K562 (cell line): ENCODE measurements at regions not wholly inside any gene's neighbourhood (a gene's known extent, or its start where the extent isn't known, plus 50 kb on each side); places are given as distances from the start of the nearest gene placed in this dataset.

Source experiments
- ATAC-seq: fragments of 200-7000 bp; cut with Tn5 transposase; 3 replicates; pipeline ENCODE4 v1.9.1; 2020; ENCODE audit warnings: moderate library complexity
- BruUV-seq: library from RNA; stranded (reverse); fragments of 400-500 nt; replicated peaks from 2 replicates; lab custom pipeline; 2021; lab: Mats Ljungman, UMichigan
- CTCF ChIA-PET: fragments of 300-600 bp; formaldehyde crosslinking; extraction: SDS; loops from one replicate; lab custom pipeline; 2021; ENCODE audit warnings: low intra/inter-chr PET ratio; lab: Yijun Ruan, JAX
- POLR2A ChIA-PET: fragments of 300-600, 350-650 bp; sonication (Branson Sonifier 250); formaldehyde crosslinking; extraction: SDS; loops from one replicate; lab custom pipeline; 2021; ENCODE audit warnings: antibody characterized with exemption, inconsistent platforms; lab: Yijun Ruan, JAX
- DNase-seq, 4 experiments: peaks; one replicate each; pipeline versions ENCODE4 v3.0.0 to v3.0.0-alpha.2; 2011 to 2018; ENCODE audit warnings: low spot score in 3 of 4, mixed read lengths in 3 of 4; ENCODE audit errors: extremely low read depth in 1 of 4
- FAIRE-seq: peaks from 2 replicates; lab custom pipeline; 2011; peaks lifted over from hg19 to GRCh38; lab: Jason Lieb, UNC
- H2AFZ ChIP-seq: 2 replicates; pipeline ENCODE4 v1.6.0; 2011; ENCODE audit warnings: low read depth, low read length, control low read depth, inconsistent platforms
- H3K27ac ChIP-seq: fragments of 200-600 bp; 3 replicates; pipeline ENCODE4 v1.8.0; 2011; ENCODE audit warnings: low read depth, mild to moderate bottlenecking, control low read depth, inconsistent platforms, low read length, moderate library complexity, mixed read lengths; ENCODE audit errors: extremely low read depth
- H3K27me3 ChIP-seq, 2 experiments: fragments of 300-600 bp in 1 of 2; 2 replicates in 1 of 2; 3 replicates in 1 of 2; pipeline versions ENCODE4 v1.6.0 to v1.8.0; 2011; ENCODE audit warnings: inconsistent platforms in 2 of 2, low read length in 2 of 2, mild to moderate bottlenecking in 1 of 2, mixed read lengths in 1 of 2, moderate library complexity in 1 of 2; ENCODE audit not compliant: control insufficient read depth in 2 of 2, insufficient read depth in 2 of 2
- H3K36me3 ChIP-seq: fragments of 300-600 bp; 3 replicates; pipeline ENCODE4 v1.8.0; 2011; ENCODE audit warnings: mild to moderate bottlenecking, low read length, inconsistent platforms; ENCODE audit not compliant: control insufficient read depth, insufficient read depth
- H3K4me1 ChIP-seq, 2 experiments: fragments of 200-600 bp in 1 of 2; replicated peaks in 1 of 2; 2 replicates in 1 of 2; 3 replicates in 1 of 2; pipeline versions ENCODE4 v1.5.1 to v1.8.0; 2011; ENCODE audit warnings: inconsistent platforms in 2 of 2, low read length in 2 of 2, mild to moderate bottlenecking in 1 of 2, mixed read lengths in 1 of 2, moderate library complexity in 1 of 2; ENCODE audit not compliant: control insufficient read depth in 2 of 2, insufficient read depth in 2 of 2
- H3K4me2 ChIP-seq: 2 replicates; pipeline ENCODE4 v1.6.1; 2011; ENCODE audit warnings: low read length, control low read depth, inconsistent platforms, mixed read lengths; ENCODE audit not compliant: insufficient read depth
- H3K4me3 ChIP-seq: fragments of 200-600 bp; sonication (generic), shearing (Covaris generic); 2 replicates; pipeline ENCODE4 v1.5.1; 2016; ENCODE audit warnings: control low read depth, inconsistent platforms
- H3K79me2 ChIP-seq: fragments of 200-600 bp; 3 replicates; pipeline ENCODE4 v1.8.0; 2011; ENCODE audit warnings: low read length, inconsistent platforms; ENCODE audit not compliant: control insufficient read depth, insufficient read depth
- H3K9ac ChIP-seq, 2 experiments: 2 replicates each; pipeline versions ENCODE4 v1.6.0 to v1.6.1; 2011; ENCODE audit warnings: low read depth in 2 of 2, low read length in 2 of 2, control low read depth in 1 of 2, inconsistent platforms in 1 of 2, mild to moderate bottlenecking in 1 of 2, mixed read lengths in 1 of 2; ENCODE audit not compliant: insufficient read depth in 1 of 2
- H3K9me1 ChIP-seq: one replicate; pipeline ENCODE4 v1.6.0; 2011; ENCODE audit warnings: inconsistent platforms, mild to moderate bottlenecking, low read length, moderate library complexity; ENCODE audit not compliant: control insufficient read depth, insufficient read depth
- H3K9me3 ChIP-seq: replicated peaks from 2 replicates; pipeline ENCODE4 v1.5.1; 2011; ENCODE audit warnings: low read depth, low read length, inconsistent platforms; ENCODE audit not compliant: control insufficient read depth, insufficient read depth
- H4K20me1 ChIP-seq: replicated peaks from 2 replicates; pipeline ENCODE4 v1.6.1; 2011; ENCODE audit warnings: low read length, inconsistent platforms, mixed read lengths; ENCODE audit not compliant: control insufficient read depth, insufficient read depth
- CHD4 ChIP-seq: fragments of 200-600 bp; sonication (generic); IDR thresholded peaks from 3 replicates; pipeline ENCODE4 v1.6.1; 2012; ENCODE audit warnings: low read depth, mild to moderate bottlenecking, mixed read lengths, low read length, inconsistent platforms; ENCODE audit not compliant: insufficient read depth, insufficient replicate concordance, poor library complexity, severe bottlenecking
- FIP1L1 ChIP-seq: fragments of 200-400 bp; formaldehyde crosslinking; IDR thresholded peaks from 2 replicates; pipeline ENCODE4 v1.6.1; 2018; ENCODE audit warnings: mild to moderate bottlenecking, low read depth, low read length; ENCODE audit not compliant: poor library complexity, severe bottlenecking
- NFYB ChIP-seq: IDR thresholded peaks from 2 replicates; pipeline ENCODE4 v1.6.1; 2011; ENCODE audit warnings: mild to moderate bottlenecking, moderate library complexity; ENCODE audit not compliant: insufficient read length; ENCODE audit errors: extremely low read depth
- NR2F6 ChIP-seq: fragments of 450-650 bp; formaldehyde crosslinking; IDR thresholded peaks from 2 replicates; pipeline ENCODE4 v1.4.0; 2020; ENCODE audit warnings: mild to moderate bottlenecking
- RFX7 ChIP-seq: fragments of 250-450 bp; sonication (Bioruptor Pico); IDR thresholded peaks from 2 replicates; pipeline ENCODE4 v1.5.1; 2021; ENCODE audit warnings: mild to moderate bottlenecking
- RUNX1 ChIP-seq: sonication (generic); IDR thresholded peaks from 2 replicates; pipeline ENCODE4 v1.6.1; 2016; ENCODE audit warnings: antibody characterized with exemption, low read depth
- SRSF9 ChIP-seq: fragments of 200-400 bp; formaldehyde crosslinking; IDR thresholded peaks from 2 replicates; pipeline ENCODE4 v1.6.1; 2017; ENCODE audit warnings: low read depth, low read length, borderline replicate concordance
- TEAD2 ChIP-seq: fragments of 450-650 bp; IDR thresholded peaks from 2 replicates; pipeline ENCODE4 v1.6.1; 2016; ENCODE audit warnings: missing genetic modification characterization, control low read depth, missing compliant biosample characterization
- U2AF1 ChIP-seq: fragments of 200-400 bp; formaldehyde crosslinking; optimal IDR thresholded peaks from 2 replicates; pipeline ENCODE3; 2017; ENCODE audit warnings: mild to moderate bottlenecking, low read depth, low read length, moderate library complexity
- ZNF766 ChIP-seq: fragments of 200-800 bp; sonication (Bioruptor generic); conservative IDR thresholded peaks from 2 replicates; pipeline ENCODE4 v1.6.1; 2016; ENCODE audit warnings: missing genetic modification characterization, missing compliant biosample characterization
- ZNF785 ChIP-seq: fragments of 250-450 bp; sonication (Bioruptor Pico); IDR thresholded peaks from 2 replicates; pipeline ENCODE4 v1.4.0; 2020; ENCODE audit warnings: mild to moderate bottlenecking
- WGBS: fragments of 100-300 bp; shearing (Covaris generic); methylation state at CpG from one replicate; pipeline ENCODE4 v1.1.6; 2016; ENCODE audit warnings: low coverage, mixed read lengths; ENCODE audit not compliant: insufficient coverage; ENCODE audit errors: missing lambda C conversion rate; 5-methylcytosine and 5-hydroxymethylcytosine counted together
- in situ Hi-C: fragments of 300-500 bp; cut with MboI; formaldehyde crosslinking; loops from 4 replicates; pipeline ENCODE4 v1.15.0; 2018; ENCODE audit warnings: inconsistent platforms, mixed read lengths
- intact Hi-C: fragments of 100-400 bp; cut with micrococcal nuclease; formaldehyde crosslinking; loops from 2 replicates; pipeline ENCODE4 v1.14.2; 2022
- TF ChIP-seq, protein P1 (sequence below): fragments of 250-450 bp; sonication (Bioruptor Pico); IDR thresholded peaks from 2 replicates; pipeline ENCODE4 v1.5.0; 2021
- TF ChIP-seq, protein P2 (sequence below), 3 experiments: IDR thresholded peaks in 2 of 3; conservative IDR thresholded peaks in 1 of 3; 2 replicates each; pipeline ENCODE4 v1.5.1; 2011 to 2012; ENCODE audit warnings: low read length in 3 of 3, mild to moderate bottlenecking in 3 of 3, control low read depth in 2 of 3, improper control_type of control experiment in 1 of 3, inconsistent platforms in 1 of 3, low read depth in 1 of 3, mixed read lengths in 1 of 3, moderate library complexity in 1 of 3; ENCODE audit not compliant: insufficient read depth in 2 of 3
- TF ChIP-seq, protein P3 (sequence below): sonication (generic); formaldehyde crosslinking; IDR thresholded peaks from 2 replicates; pipeline ENCODE4 v1.8.0; 2022; ENCODE audit warnings: mild to moderate bottlenecking, missing genetic modification reagents
- TF ChIP-seq, protein P4 (sequence below), 3 experiments: fragments of 200-800 bp in 1 of 3; sonication (Bioruptor generic) in 1 of 3; sonication (generic) in 1 of 3; formaldehyde crosslinking in 1 of 3; IDR thresholded peaks; 2 replicates each; pipeline versions ENCODE4 v1.6.1 to v1.8.0; 2016 to 2022; ENCODE audit warnings: mild to moderate bottlenecking in 2 of 3, missing compliant biosample characterization in 2 of 3, missing genetic modification characterization in 2 of 3, missing genetic modification reagents in 1 of 3

DNA sequence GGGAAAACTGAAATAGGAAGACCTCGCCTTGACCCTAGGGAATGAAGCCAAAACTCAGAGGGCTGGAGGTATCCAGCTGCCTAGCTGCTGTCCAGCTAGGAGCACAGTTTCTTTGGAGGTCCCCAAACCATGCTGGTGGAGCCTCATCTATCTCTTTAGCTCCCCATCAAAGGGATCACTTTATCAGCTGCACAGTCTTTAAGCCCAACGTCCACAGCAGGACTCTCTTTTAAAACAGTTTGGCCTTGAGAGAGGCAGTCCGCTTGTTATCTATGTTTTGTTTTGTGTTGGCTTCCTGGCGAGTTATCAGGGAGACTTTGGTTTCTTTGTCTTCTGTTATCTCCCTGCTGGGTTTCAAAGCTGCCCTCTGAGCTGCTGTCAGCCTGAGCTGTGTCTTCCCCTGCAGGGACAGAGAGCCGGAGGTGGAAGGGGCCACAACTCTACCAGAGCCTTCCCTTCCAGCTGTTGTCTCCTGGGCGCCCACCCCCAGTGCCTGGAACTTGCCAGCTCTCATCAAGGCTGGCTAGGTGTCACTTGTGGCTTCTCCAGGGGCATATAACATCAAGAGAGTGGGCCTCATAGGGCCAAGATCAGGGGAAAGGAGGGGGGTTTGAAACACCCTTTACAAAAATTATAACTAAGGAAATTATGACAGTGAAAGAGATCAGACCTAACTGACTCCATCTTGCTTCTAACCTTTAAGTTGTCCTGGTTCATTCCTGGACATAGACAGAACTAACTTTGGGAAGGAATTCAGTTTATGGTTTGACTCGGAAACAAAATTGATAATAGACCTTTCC is 61.4 kb upstream of the C15orf39 start:
- Histone ChIP-seq H3K27ac (peak overlapping the region; percentile 28; the same call in 1 of the 3 replicates), H3K4me2 (peak overlapping the region; percentile 35), H3K36me3 (no peaks in the 10 kb centered on the region), H3K9me1 (no peaks in the 10 kb centered on the region), H3K4me1 (peaks cover 9 to 13% of the 10 kb centered on the region in 2 experiments), H4K20me1 (no peaks in the 10 kb centered on the region), H3K79me2 (no peaks in the 10 kb centered on the region), H2AFZ (no peak overlapping the region), H3K9ac (peak overlapping the region in 1 of 2 experiments; percentile 59; a peak in 1 of 4 replicates), H3K27me3 (no peaks in the 10 kb centered on the region), H3K4me3 (no peak overlapping the region), H3K9me3 (peaks cover 9% of the 10 kb centered on the region)
- ChIA-PET POLR2A (interaction anchor here (0.7 to 2.9 kb wide), 6 partner anchors 10 to 68 kb away, joined by 3 to 11 read pairs (median 4); no protein-coding TSS in a partner anchor), CTCF (no interaction called here)
- DNase-seq (peak; percentile 25 to 82 (median 48)), ATAC-seq (peak; percentile 78), FAIRE-seq (peak; percentile 94)
- WGBS, result 13% methylated on average over 7 of the region's 7 CpGs
- in situ Hi-C loops (no loop called here), intact Hi-C loops (no loop called here)
- no TSS peak for BruUV-seq
- no peak for TF ChIP-seq TEAD2 (tag)
- peak; percentile 91 for TF ChIP-seq ZNF766 (CRISPR knock-in tag)
- no peak for TF ChIP-seq ZNF785
- no peak for TF ChIP-seq FIP1L1
- TF ChIP-seq, protein P1, sequence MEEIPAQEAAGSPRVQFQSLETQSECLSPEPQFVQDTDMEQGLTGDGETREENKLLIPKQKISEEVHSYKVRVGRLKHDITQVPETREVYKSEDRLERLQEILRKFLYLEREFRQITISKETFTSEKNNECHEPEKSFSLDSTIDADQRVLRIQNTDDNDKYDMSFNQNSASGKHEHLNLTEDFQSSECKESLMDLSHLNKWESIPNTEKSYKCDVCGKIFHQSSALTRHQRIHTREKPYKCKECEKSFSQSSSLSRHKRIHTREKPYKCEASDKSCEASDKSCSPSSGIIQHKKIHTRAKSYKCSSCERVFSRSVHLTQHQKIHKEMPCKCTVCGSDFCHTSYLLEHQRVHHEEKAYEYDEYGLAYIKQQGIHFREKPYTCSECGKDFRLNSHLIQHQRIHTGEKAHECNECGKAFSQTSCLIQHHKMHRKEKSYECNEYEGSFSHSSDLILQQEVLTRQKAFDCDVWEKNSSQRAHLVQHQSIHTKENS (CRISPR knock-in tag), result no peak
- no peak for TF ChIP-seq CHD4
- TF ChIP-seq, protein P2, sequence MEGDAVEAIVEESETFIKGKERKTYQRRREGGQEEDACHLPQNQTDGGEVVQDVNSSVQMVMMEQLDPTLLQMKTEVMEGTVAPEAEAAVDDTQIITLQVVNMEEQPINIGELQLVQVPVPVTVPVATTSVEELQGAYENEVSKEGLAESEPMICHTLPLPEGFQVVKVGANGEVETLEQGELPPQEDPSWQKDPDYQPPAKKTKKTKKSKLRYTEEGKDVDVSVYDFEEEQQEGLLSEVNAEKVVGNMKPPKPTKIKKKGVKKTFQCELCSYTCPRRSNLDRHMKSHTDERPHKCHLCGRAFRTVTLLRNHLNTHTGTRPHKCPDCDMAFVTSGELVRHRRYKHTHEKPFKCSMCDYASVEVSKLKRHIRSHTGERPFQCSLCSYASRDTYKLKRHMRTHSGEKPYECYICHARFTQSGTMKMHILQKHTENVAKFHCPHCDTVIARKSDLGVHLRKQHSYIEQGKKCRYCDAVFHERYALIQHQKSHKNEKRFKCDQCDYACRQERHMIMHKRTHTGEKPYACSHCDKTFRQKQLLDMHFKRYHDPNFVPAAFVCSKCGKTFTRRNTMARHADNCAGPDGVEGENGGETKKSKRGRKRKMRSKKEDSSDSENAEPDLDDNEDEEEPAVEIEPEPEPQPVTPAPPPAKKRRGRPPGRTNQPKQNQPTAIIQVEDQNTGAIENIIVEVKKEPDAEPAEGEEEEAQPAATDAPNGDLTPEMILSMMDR (IDR thresholded peaks at IDR 0.05 in 2 of 3, conservative IDR thresholded peaks at IDR 0.05 in 1 of 3; ENCODE audit: insufficient read depth in 2 of 3, low read depth in 1 of 3, low read length in 3 of 3), result no peak
- TF ChIP-seq, protein P3, sequence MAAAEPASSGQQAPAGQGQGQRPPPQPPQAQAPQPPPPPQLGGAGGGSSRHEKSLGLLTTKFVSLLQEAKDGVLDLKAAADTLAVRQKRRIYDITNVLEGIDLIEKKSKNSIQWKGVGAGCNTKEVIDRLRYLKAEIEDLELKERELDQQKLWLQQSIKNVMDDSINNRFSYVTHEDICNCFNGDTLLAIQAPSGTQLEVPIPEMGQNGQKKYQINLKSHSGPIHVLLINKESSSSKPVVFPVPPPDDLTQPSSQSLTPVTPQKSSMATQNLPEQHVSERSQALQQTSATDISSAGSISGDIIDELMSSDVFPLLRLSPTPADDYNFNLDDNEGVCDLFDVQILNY, result no peak
- TF ChIP-seq NR2F6 (CRISPR knock-in tag), result no peak
- TF ChIP-seq, protein P4, sequence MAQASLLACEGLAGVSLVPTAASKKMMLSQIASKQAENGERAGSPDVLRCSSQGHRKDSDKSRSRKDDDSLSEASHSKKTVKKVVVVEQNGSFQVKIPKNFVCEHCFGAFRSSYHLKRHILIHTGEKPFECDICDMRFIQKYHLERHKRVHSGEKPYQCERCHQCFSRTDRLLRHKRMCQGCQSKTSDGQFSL (CRISPR knock-in tag; IDR thresholded peaks at IDR 0.05), result no peak
- TF ChIP-seq, protein P4 (tag; IDR thresholded peaks at IDR 0.05), result peak in 1 of 2 experiments; percentile 44; a peak in 1 of 4 replicates
- no peak for TF ChIP-seq SRSF9
- TF ChIP-seq U2AF1, result no peak
- no peak for TF ChIP-seq RFX7
- TF ChIP-seq NFYB, result no peak
- TF ChIP-seq RUNX1, result no peak
